HG02943 (cell line): ENCODE measurements at regions not wholly inside any gene's neighbourhood (a gene's known extent, or its start where the extent isn't known, plus 50 kb on each side); places are given as distances from the start of the nearest gene placed in this dataset.
"Not testable (repeated sequence)": the region's sequence is repeated elsewhere in the genome, so short reads cannot be mapped to it uniquely, and the experiment has no call there.

Experiments used
- ATAC-seq: cut with Tn5 transposase; IDR thresholded peaks from one replicate; pipeline ENCODE4 v1.9.1; 2021; ENCODE audit warnings: mild to moderate bottlenecking, low read depth, moderate library complexity; ENCODE audit not compliant: unreplicated experiment

DNA sequence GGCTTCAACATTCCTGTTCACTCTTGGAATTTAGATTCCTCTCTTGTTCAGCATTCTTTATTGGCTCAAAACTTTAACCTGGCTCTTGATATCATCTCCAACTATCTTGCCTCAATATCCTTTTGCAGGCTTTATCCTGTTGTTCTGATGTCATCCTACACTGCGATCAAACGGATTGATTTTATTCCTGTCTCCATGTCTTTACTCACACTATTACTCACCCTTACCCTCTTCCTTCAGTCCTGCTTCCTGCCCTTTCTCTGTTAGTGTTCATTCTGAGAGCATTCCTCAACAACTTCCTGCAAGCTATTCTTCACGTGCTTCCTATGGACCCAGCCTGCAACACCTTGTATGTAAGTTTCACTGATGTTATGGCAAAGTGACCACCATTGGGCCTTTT, 264.7 kb downstream of the RNF152 start:
- no peak for ATAC-seq

DNA sequence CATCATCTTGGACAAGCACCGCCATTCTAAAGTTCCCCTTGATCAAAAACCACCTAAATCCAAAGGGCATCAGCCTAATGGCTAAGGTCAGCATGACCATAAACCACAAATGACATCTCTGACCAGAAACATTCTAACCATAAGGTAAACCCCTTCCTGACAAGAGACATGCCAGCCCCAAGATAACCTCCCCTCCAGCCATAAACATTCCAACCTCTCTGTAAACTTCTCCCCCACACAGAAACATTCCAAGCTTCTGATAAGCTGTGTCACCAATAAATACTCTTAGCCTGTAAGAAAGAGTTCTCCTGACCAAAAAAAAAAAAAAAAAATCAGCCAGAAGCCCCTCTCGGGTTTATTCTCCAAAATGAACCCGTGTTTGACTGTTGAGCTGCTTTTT, 268.2 kb downstream of the RNF152 start:
- ATAC-seq = not testable (repeated sequence)

DNA sequence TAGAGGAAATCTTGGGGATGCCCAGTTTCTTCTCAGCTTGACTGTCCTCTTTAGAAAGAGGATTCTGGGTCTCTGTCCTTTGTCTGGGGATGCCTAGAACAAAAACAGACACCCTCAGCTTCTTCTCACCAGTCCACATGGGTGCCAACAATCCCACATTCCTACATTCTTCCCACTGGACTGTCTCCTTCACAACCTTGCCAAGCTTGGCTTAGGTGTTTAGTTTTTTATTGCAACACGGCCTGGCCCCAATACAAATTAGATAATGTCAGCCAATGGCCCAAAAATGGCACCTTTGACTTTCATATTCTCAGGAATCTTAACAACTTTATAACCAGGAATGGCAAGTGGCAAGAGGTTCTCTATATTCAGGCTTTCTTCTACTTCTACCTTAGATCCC, 273.0 kb downstream of the RNF152 start:
- no peak for ATAC-seq

- ATAC-seq = no peak
Measured at GRCh38 chr18:61618816-61619215, 274.0 kb downstream of the RNF152 start.

- ATAC-seq = no peak
Measured at GRCh38 chr18:61616111-61616610, 276.6 kb downstream of the RNF152 start.

- ATAC-seq = no peak
Measured at GRCh38 chr18:61612517-61612916, 279.3 kb downstream of the CDH20 start.

- no peak for ATAC-seq
Measured at GRCh38 chr18:61609131-61609530, 275.9 kb downstream of the CDH20 start.

- ATAC-seq = no peak
Measured at GRCh38 chr18:61608316-61608715, 275.1 kb downstream of the CDH20 start.

DNA sequence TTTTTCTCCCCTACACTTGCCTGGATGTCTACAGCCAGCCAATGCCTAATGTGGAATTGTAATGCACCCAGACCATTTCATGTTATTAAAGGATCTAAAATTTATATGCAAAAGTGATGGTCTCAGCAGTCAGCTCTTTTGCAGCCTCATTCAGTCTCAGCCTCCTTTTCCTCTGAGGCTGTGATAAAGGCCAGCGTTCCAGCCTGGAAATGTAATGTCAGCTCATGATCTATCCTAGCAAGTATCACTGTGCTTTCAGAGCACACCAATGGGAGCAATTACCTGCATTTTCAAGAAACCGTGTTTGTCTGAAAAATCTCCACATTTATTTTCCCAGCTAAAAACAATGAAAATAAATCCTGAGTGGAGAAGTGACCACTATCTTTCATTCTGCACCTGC, 274.6 kb downstream of the CDH20 start:
- ATAC-seq = no peak

- no peak for ATAC-seq
Measured at GRCh38 chr18:61606759-61607158, 273.5 kb downstream of the CDH20 start.

GRCh38 chr18:61606068-61606660, 272.9 kb downstream of the CDH20 start:
- ATAC-seq = no peak

DNA sequence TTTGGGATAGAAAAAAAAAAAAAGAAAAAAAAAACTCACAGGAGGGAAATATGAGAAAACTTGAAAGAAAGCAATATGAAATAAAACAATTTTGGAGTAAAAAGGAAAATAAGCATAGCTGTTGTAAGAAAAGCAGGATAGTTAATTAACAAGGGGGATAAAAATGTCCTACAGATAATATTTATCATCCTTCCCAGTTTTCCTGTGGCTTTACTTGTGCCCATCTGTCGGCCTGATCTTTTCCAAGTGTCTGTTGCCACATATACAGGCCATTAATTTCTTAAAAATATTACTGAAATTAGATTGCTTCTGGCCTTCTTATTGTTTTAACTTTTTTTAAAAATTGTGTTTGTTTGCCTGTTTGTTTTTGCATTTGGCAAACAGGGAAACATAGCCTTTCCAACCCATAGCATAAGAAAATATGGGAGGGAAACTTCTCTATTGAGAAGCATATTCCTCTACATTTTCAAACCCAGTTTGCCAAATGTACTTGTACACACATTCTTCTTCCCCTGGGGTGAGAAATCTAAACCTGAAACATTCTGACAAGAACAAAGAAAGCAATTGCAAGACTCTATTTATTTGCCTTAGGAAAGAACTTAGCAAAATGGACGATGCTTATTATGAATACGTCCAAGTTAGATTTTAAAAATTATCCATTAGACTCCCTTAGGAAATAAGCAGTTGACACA, 272.3 kb downstream of the CDH20 start:
- no peak for ATAC-seq
